Upper lobe of left lung (tissue), 4 donors: ENCODE measurements at regions not wholly inside any gene's neighbourhood (a gene's known extent, or its start where the extent isn't known, plus 50 kb on each side); places are given as distances from the start of the nearest gene placed in this dataset.

Experiments
- CTCF ChIP-seq, 6 experiments: fragments of 450-650 bp in 4 of 6; fragments of 200-600 bp in 2 of 6; sonication (generic) in 2 of 6; IDR thresholded peaks; one replicate each; pipeline ENCODE4 v1.5.1; 2016 to 2019; ENCODE audit warnings: antibody characterized with exemption in 6 of 6
- POLR2AphosphoS5 ChIP-seq, 2 donors: sonication (generic); formaldehyde crosslinking; IDR thresholded peaks; one replicate each; pipeline ENCODE4 v1.5.1; 2017; ENCODE audit warnings: antibody characterized with exemption in 2 of 2

DNA sequence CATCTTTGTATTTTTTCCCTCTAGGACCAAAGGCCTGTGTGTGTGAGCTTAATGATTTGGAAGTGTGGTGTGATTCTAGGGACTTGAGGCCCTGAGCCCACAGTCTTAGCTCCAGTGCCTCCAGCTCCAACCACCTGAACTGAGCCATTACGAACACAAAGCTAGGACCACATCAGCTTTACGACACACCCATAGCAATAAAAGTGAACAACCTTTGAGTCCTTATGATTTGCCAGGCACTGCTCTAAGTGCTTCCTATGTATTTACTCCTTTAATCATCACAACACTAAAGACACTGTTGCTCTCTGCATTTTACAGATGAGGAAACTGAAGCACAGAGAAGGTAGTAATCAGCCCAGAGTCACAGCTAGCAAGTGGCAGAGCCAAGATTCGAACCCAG lies 126.4 kb downstream of the EHF start:
- TF ChIP-seq CTCF (IDR thresholded peaks at IDR 0.05) (no peak), POLR2AphosphoS5 (IDR thresholded peaks at IDR 0.05) (no peak)
